ENCODE measurements at regions not wholly inside any gene's neighbourhood (a gene's known extent, or its start where the extent isn't known, plus 50 kb on each side); places are given as distances from the start of the nearest gene placed in this dataset.

GRCh38 chr10:130412317-130412716 is 276.1 kb downstream of the GLRX3 start:
- Histone ChIP-seq H3K27ac (no peak overlapping the region), H3K27me3 (peaks cover 0 to 3% of the 10 kb centered on the region in 2 donors), H3K9me3 (no peaks in the 10 kb centered on the region), H3K4me3 (no peak overlapping the region), H3K4me1 (no peaks in the 10 kb centered on the region), H3K36me3 (no peaks in the 10 kb centered on the region)
- intact Hi-C loops (cut with DNase I; ENCODE audit: low total_unique reads): no loop called here
- TF ChIP-seq CTCF (IDR thresholded peaks at IDR 0.05): no peak
- no peak for TF ChIP-seq POLR2A (IDR thresholded peaks at IDR 0.05)
- no peak for DNase-seq

DNA sequence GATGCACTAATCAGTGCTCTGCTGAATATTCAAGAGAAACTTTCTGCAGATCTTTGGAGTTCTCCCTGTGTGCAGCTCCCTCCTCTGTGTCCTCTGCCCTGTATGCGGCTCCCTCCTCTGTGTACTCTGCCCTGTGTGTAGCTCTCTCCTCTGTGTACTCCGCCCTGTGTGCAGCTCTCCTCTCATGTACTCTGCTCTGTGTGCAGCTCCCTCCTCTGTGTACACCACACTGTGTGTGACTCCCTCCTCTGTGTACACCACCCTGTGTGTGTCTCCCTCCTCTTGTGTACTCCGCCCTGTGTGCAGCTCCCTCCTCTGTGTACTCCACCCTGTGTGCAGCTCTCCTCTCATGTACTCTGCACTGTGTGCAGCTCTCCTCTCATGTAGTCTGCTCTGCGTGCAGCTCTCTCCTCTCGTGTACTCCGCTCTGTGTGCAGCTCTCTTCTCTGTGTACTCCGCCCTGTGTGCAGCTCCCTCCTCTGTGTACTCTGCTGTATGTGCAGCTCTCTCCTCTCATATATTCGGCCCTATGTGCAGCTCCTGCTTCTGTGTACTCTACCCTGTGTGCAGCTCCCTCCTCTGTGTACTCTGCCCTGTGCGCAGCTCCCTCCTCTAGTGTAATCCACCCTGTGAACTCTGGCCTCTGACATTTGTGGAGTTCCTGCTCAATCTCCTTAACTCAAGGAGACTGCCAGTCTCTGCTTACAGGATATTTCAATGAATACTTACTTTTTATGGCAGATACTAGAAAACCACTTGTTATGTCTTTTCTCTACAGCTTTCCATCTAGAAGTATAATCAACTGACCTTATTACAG is 280.4 kb downstream of the GLRX3 start:
- no peak for DNase-seq
- H3K27me3 ChIP-seq: peaks cover 0 to 3% of the 10 kb centered on the region in 2 donors
- H3K27ac ChIP-seq: no peak overlapping the region
- intact Hi-C loops (cut with DNase I; ENCODE audit: low total_unique reads): no loop called here
- H3K9me3 ChIP-seq: no peaks in the 10 kb centered on the region
- no peaks in the 10 kb centered on the region for H3K36me3 ChIP-seq
- TF ChIP-seq POLR2A (IDR thresholded peaks at IDR 0.05) (no peak), CTCF (IDR thresholded peaks at IDR 0.05) (no peak)
- H3K4me3 ChIP-seq: no peak overlapping the region
- no peaks in the 10 kb centered on the region for H3K4me1 ChIP-seq

DNA sequence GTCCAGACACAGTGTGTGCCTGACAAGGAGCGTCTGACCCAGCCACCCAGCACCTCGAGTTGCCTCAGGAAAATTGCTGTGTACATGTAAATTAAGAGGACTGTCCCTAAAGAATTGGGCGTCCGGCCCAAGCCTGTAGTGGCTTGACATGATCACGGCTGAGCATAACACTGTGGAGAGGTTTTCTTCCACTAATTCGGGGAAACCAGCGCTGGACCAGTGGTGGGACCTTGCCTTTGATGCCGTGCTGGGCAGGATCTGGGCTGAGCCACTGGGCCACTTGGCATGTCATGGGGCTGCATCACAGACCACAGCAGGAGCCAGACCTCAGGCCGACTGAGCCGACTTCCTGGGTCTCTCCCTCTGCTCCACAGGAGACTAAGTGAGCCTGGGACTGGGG is 282.5 kb downstream of the GLRX3 start:
- no peaks in the 10 kb centered on the region for H3K4me1 ChIP-seq
- TF ChIP-seq CTCF (IDR thresholded peaks at IDR 0.05): no peak
- no peak for TF ChIP-seq POLR2A (IDR thresholded peaks at IDR 0.05)
- no peaks in the 10 kb centered on the region for H3K9me3 ChIP-seq
- no peak for DNase-seq
- H3K27ac ChIP-seq: no peak overlapping the region
- intact Hi-C loops (cut with DNase I; ENCODE audit: low total_unique reads): no loop called here
- no peak overlapping the region for H3K4me3 ChIP-seq
- H3K27me3 ChIP-seq: peaks cover 0 to 3% of the 10 kb centered on the region in 2 donors
- no peaks in the 10 kb centered on the region for H3K36me3 ChIP-seq

GRCh38 chr10:130421909-130422308 is 285.7 kb downstream of the GLRX3 start:
- Histone ChIP-seq H3K27me3 (no peaks in the 10 kb centered on the region), H3K9me3 (no peaks in the 10 kb centered on the region), H3K4me1 (no peaks in the 10 kb centered on the region), H3K4me3 (no peak overlapping the region), H3K27ac (no peak overlapping the region), H3K36me3 (no peaks in the 10 kb centered on the region)
- intact Hi-C loops (cut with DNase I; ENCODE audit: low total_unique reads): no loop called here
- TF ChIP-seq CTCF (IDR thresholded peaks at IDR 0.05) (no peak), POLR2A (IDR thresholded peaks at IDR 0.05) (no peak)
- no peak for DNase-seq

DNA sequence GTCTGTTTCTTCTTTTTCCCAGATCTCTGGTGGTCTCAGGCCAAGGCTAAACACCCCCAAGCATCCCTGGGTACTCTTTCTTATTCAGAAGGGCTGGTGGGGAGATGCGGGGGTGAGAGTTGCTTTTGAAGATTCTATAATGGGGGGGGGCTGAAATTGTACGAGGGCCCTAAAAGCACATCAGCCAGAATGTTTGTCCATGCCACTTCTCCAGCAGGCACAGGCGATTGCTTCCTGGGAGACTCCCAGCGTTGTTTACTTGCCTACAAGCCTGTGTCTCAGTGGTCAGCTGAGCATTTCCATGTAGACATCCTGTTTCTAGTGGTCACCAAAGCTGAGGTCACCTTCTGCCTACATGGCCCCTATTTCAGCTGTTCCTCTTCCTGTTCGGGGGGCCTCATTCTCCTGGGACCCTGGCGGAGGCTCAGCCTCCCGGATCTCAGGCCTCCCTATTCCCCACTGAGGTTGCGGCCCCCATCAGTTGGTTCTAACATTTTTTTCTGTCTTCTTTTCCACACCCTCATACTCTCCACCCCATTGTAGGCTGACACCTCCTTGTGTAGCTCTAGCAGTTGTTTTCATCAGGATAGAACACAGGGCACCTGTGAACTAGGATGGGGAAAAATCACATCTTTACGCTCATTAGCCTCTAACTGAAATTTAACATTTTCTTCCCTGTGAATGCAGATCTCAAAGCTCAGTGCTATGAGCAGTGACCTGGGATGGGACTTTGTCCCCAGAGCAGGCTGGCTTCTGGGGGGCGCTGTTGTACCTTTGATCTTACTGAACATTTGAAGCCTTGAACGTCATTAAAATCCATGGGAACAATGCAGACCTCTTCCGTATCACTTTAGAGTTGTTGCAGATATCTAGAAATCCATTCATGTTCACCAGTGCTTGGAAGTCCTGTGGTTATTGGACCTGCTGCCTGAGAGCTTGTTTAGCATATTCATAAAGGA is 286.5 kb downstream of the GLRX3 start:
- no peak overlapping the region for H3K4me3 ChIP-seq
- H3K9me3 ChIP-seq: no peaks in the 10 kb centered on the region
- no peaks in the 10 kb centered on the region for H3K4me1 ChIP-seq
- intact Hi-C loops (cut with DNase I; ENCODE audit: low total_unique reads): no loop called here
- no peak overlapping the region for H3K27ac ChIP-seq
- no peak for DNase-seq
- TF ChIP-seq POLR2A (IDR thresholded peaks at IDR 0.05): no peak
- no peaks in the 10 kb centered on the region for H3K27me3 ChIP-seq
- no peaks in the 10 kb centered on the region for H3K36me3 ChIP-seq
